Small intestine (tissue), 7 donors: ENCODE measurements at regions not wholly inside any gene's neighbourhood (a gene's known extent, or its start where the extent isn't known, plus 50 kb on each side); places are given as distances from the start of the nearest gene placed in this dataset.

Experiments used
- DNase-seq, 2 donors: peaks; one replicate each; pipeline versions ENCODE4 v3.0.0 to v3.0.0-alpha.2; 2013
- FAIRE-seq: peaks from 2 replicates; lab custom pipeline; 2012; peaks lifted over from hg19 to GRCh38; lab: Jason Lieb, UNC
- H3K27ac ChIP-seq, 3 donors: one replicate each; pipeline ENCODE4 v1.5.1; 2013; ENCODE audit warnings: low read length in 2 of 3, mild to moderate bottlenecking in 2 of 3, control low read depth in 1 of 3, inconsistent platforms in 1 of 3, low read depth in 1 of 3, moderate library complexity in 1 of 3
- H3K27me3 ChIP-seq, 3 donors: one replicate each; pipeline ENCODE4 v1.6.1; 2013; ENCODE audit warnings: low read length in 3 of 3, inconsistent platforms in 1 of 3; ENCODE audit not compliant: control insufficient read depth in 3 of 3, insufficient read depth in 3 of 3
- H3K36me3 ChIP-seq, 3 donors: one replicate each; pipeline ENCODE4 v1.6.1; 2013; ENCODE audit warnings: low read length in 3 of 3, inconsistent platforms in 1 of 3, low read depth in 1 of 3, mild to moderate bottlenecking in 1 of 3, moderate library complexity in 1 of 3; ENCODE audit not compliant: control insufficient read depth in 3 of 3, insufficient read depth in 2 of 3
- H3K4me1 ChIP-seq, 3 donors: one replicate each; pipeline ENCODE4 v1.6.1; 2013; ENCODE audit warnings: low read length in 2 of 3, inconsistent platforms in 1 of 3, low read depth in 1 of 3, mild to moderate bottlenecking in 1 of 3, moderate library complexity in 1 of 3; ENCODE audit not compliant: control insufficient read depth in 3 of 3, insufficient read depth in 2 of 3
- H3K4me3 ChIP-seq, 3 donors: one replicate each; pipeline ENCODE4 v1.5.1; 2013; ENCODE audit warnings: low read length in 3 of 3, control low read depth in 1 of 3, inconsistent platforms in 1 of 3, low read depth in 1 of 3, mild to moderate bottlenecking in 1 of 3, moderate library complexity in 1 of 3
- H3K9me3 ChIP-seq, 2 donors: one replicate each; pipeline ENCODE4 v1.6.1; 2013; ENCODE audit warnings: low read depth in 1 of 2, low read length in 1 of 2; ENCODE audit not compliant: control insufficient read depth in 2 of 2, insufficient read depth in 1 of 2
- WGBS, 3 donors: extraction: QIAGEN DNeasy Blood & Tissue Kit; methylation state at CpG; one replicate each; pipeline ENCODE4 v1.1.7; 2013; 5-methylcytosine and 5-hydroxymethylcytosine counted together
- donor health status: healthy with polysubstance abuse.
- donor health status: control.
- donor health status: control.
- donor health status: Bipolar disorder and iron deficiency.
- donor health status: healthy.

GRCh38 chr6:47376930-47377329 lies 67.2 kb upstream of the TNFRSF21 start:
- Histone ChIP-seq H3K4me1 (peaks cover 0 to 1% (median 0%) of the 10 kb centered on the region in 3 donors), H3K4me3 (no peak overlapping the region), H3K9me3 (no peaks in the 10 kb centered on the region), H3K27me3 (no peaks in the 10 kb centered on the region), H3K36me3 (no peaks in the 10 kb centered on the region), H3K27ac (no peak overlapping the region)
- DNase-seq (no peak), FAIRE-seq (no peak)
- WGBS, 3 donors: 80 to 94% (median 88%) methylated on average over 15 of the region's 15 CpGs

DNA sequence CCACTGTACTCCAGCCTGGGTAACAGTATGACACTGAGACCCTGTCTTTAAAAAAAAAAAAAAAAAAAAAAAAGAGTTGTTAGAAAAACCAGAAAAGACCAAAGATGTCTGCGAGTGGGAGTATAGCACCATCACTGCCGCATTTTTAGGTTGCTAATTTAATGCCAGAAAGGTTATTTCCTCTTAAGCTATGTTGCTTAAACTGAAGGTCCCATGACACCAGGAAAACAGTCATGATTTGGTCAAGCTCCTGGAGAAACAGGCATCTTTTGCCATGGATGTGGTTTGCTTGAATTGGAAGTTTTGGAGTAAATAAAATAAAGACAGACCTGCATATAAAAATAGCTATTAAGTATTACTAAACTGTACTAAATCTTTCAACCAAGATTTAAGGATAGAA lies 68.3 kb upstream of the TNFRSF21 start:
- WGBS, 3 donors: 89 to 93% (median 91%) methylated on average over 2 of the region's 2 CpGs
- H3K9me3 ChIP-seq: no peaks in the 10 kb centered on the region
- no peaks in the 10 kb centered on the region for H3K4me1 ChIP-seq
- H3K36me3 ChIP-seq: no peaks in the 10 kb centered on the region
- FAIRE-seq (no peak), DNase-seq (no peak)
- H3K4me3 ChIP-seq: no peak overlapping the region
- H3K27ac ChIP-seq: no peak overlapping the region
- H3K27me3 ChIP-seq: no peaks in the 10 kb centered on the region

DNA sequence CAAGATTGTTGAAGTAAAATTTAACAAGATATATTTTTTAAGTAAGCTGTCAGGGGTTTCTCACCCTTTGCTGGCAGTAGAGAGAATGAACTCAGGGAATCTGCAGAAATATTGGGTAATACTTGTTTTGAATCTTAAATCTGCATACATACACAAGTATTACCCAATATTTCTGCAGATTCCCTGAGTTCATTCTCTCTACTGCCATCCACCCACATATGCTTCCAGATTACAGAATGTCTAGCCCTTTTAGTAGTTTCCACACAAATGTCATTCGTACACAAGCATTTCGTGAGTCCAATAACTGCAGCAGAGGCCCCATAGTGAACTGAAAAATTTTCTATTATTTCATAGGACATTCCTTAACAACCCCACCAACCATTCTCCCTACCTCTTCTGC lies 69.6 kb upstream of the TNFRSF21 start:
- Histone ChIP-seq H3K27me3 (no peaks in the 10 kb centered on the region), H3K4me1 (no peaks in the 10 kb centered on the region), H3K36me3 (no peaks in the 10 kb centered on the region), H3K9me3 (no peaks in the 10 kb centered on the region), H3K4me3 (no peak overlapping the region), H3K27ac (no peak overlapping the region)
- DNase-seq (no peak), FAIRE-seq (no peak)
- WGBS, 3 donors: 86 to 98% (median 88%) methylated on average over 2 of the region's 2 CpGs

DNA sequence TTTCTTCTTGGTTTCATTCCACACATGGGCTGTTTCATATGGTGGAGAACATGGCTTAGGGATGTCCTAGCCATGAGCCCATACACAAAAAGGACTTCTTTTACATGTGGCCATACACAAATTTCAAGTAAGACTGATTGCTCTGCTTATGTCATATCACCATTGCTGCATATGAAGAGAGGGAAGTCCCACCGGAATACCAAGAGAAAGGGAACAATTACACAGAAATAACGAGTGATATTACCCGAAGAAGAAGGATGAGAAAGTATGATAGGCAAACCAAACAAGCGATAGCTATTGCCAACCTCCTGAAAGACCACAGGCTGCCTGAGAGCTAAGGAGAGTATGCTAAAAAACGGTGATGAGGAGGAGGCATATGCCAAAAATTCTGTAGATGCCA lies 70.5 kb upstream of the TNFRSF21 start:
- Histone ChIP-seq H3K36me3 (no peaks in the 10 kb centered on the region), H3K27me3 (no peaks in the 10 kb centered on the region), H3K9me3 (no peaks in the 10 kb centered on the region), H3K27ac (no peak overlapping the region), H3K4me3 (no peak overlapping the region), H3K4me1 (no peaks in the 10 kb centered on the region)
- no peak for FAIRE-seq
- no peak for DNase-seq
- 75 to 90% (median 89%) methylated on average over 5 of the region's 5 CpGs for WGBS, 3 donors

DNA sequence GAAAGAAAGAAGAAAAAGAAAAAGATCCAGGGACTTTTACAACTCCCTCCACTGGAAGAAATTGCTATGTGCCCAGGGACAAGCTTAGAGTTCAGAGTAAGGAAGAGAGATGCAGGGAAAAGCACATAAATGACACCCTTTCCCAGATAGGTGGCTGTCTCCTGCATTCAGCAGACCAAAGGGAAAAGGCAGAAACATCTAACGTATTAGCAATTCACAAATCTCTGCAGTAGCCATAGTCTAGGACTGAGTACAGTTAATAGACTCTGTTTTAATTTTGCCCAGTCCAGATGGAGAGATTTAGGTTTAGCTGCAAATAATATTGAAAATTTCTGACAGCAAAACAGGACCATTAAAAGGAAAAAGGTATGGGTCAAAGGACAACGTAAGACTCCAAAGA lies 71.3 kb upstream of the TNFRSF21 start:
- H3K9me3 ChIP-seq: no peaks in the 10 kb centered on the region
- no peak for DNase-seq
- no peak overlapping the region for H3K27ac ChIP-seq
- 26 to 61% (median 49%) methylated on average over 2 of the region's 2 CpGs for WGBS, 3 donors
- no peak overlapping the region for H3K4me3 ChIP-seq
- no peaks in the 10 kb centered on the region for H3K27me3 ChIP-seq
- H3K36me3 ChIP-seq: no peaks in the 10 kb centered on the region
- FAIRE-seq: no peak
- no peaks in the 10 kb centered on the region for H3K4me1 ChIP-seq

GRCh38 chr6:47383360-47383759 lies 73.7 kb upstream of the TNFRSF21 start:
- H3K4me3 ChIP-seq: no peak overlapping the region
- FAIRE-seq: no peak
- no peaks in the 10 kb centered on the region for H3K27me3 ChIP-seq
- no peaks in the 10 kb centered on the region for H3K4me1 ChIP-seq
- peaks cover 0 to 5% of the 10 kb centered on the region in 2 donors for H3K9me3 ChIP-seq
- H3K27ac ChIP-seq: no peak overlapping the region
- DNase-seq: no peak
- H3K36me3 ChIP-seq: no peaks in the 10 kb centered on the region
- WGBS, 3 donors: 87 to 99% (median 97%) methylated on average over 1 of the region's 1 CpG

GRCh38 chr6:47391675-47392074 lies 82.0 kb upstream of the TNFRSF21 start:
- H3K4me3 ChIP-seq: no peak overlapping the region
- no peak overlapping the region for H3K27ac ChIP-seq
- no peaks in the 10 kb centered on the region for H3K36me3 ChIP-seq
- FAIRE-seq (no peak), DNase-seq (no peak)
- H3K27me3 ChIP-seq: no peaks in the 10 kb centered on the region
- H3K4me1 ChIP-seq: no peaks in the 10 kb centered on the region
- H3K9me3 ChIP-seq: peaks cover 0 to 27% of the 10 kb centered on the region in 2 donors

- H3K9me3 ChIP-seq: peaks cover 0 to 26% of the 10 kb centered on the region in 2 donors
- 95 to 100% (median 97%) methylated on average over 1 of the region's 1 CpG for WGBS, 3 donors
- H3K36me3 ChIP-seq: no peaks in the 10 kb centered on the region
- H3K27ac ChIP-seq: no peak overlapping the region
- FAIRE-seq (no peak), DNase-seq (no peak)
- H3K4me1 ChIP-seq: no peaks in the 10 kb centered on the region
- H3K27me3 ChIP-seq: no peaks in the 10 kb centered on the region
- no peak overlapping the region for H3K4me3 ChIP-seq
Observed at GRCh38 chr6:47392251-47392650, 82.5 kb upstream of the TNFRSF21 start.

DNA sequence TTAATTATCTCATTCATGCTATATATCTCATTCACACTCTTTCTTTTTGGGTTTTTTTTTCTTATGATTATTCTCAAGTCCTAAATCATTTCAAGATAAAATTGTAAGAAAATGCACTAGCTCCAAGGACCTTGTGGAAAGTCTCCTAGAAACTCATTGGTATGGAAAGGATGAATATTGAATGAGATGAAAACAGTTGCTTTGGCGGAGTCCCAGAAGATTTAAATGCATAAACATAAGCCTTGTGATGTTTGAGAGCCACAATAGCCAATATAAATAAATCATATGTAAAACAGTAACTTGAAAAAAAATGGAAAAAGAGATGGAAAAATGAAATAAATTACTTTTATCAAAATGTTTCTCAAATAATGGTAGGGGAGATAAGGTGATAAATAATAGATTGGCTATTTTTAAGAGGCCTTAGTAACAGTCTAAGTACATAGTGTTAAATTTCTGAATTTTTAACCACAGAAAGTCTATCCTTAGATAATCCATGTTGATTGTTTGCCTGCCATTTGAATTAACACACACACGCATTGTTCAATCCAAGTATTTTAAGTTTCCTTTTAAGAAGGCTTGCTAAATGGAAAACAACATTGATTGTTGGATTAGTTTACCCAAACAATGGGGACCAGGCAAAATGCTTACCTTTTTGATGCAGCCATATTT lies 81.1 kb upstream of the CD2AP start:
- H3K27me3 ChIP-seq: no peaks in the 10 kb centered on the region
- WGBS, 3 donors: 87 to 89% (median 88%) methylated on average over 2 of the region's 2 CpGs
- H3K4me3 ChIP-seq: no peak overlapping the region
- no peak for FAIRE-seq
- no peak overlapping the region for H3K27ac ChIP-seq
- DNase-seq: no peak
- H3K36me3 ChIP-seq: no peaks in the 10 kb centered on the region
- H3K4me1 ChIP-seq: no peaks in the 10 kb centered on the region
- H3K9me3 ChIP-seq: peaks cover 0 to 9% of the 10 kb centered on the region in 2 donors
